ENCODE measurements at regions not wholly inside any gene's neighbourhood (a gene's known extent, or its start where the extent isn't known, plus 50 kb on each side); places are given as distances from the start of the nearest gene placed in this dataset.

DNA sequence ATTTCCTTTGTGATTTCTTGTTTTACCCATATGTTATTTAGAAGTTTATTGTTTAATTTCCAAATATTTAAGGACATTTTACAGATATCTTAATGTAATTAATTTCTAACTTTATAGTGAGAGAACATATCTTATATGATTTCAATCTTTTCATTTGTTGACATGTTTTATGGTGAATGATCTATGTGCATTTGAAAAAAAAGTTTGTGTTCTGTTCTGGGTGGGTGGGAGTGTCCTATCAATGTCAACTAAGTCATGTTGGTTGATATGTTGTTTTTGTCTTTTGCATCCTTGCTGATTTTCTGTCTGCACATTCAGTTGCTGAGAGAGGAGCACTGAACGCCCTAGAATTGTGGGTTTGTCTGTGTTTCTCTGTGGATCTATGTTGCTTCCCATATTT, 50.3 kb upstream of the CBFA2T3 start:
- H3K4me1 Mint-ChIP-seq = peaks cover 9 to 17% (median 14%) of the 10 kb centered on the region in 3 donors
- no peak overlapping the region for H3K4me3 Mint-ChIP-seq
- H3K27ac Mint-ChIP-seq = no peak overlapping the region
- peaks cover 2% of the 10 kb centered on the region for H3K36me3 Mint-ChIP-seq
- peaks cover 3 to 13% (median 10%) of the 10 kb centered on the region in 3 donors for H3K9me3 Mint-ChIP-seq
- peaks cover 1% of the 10 kb centered on the region for H3K27me3 Mint-ChIP-seq

DNA sequence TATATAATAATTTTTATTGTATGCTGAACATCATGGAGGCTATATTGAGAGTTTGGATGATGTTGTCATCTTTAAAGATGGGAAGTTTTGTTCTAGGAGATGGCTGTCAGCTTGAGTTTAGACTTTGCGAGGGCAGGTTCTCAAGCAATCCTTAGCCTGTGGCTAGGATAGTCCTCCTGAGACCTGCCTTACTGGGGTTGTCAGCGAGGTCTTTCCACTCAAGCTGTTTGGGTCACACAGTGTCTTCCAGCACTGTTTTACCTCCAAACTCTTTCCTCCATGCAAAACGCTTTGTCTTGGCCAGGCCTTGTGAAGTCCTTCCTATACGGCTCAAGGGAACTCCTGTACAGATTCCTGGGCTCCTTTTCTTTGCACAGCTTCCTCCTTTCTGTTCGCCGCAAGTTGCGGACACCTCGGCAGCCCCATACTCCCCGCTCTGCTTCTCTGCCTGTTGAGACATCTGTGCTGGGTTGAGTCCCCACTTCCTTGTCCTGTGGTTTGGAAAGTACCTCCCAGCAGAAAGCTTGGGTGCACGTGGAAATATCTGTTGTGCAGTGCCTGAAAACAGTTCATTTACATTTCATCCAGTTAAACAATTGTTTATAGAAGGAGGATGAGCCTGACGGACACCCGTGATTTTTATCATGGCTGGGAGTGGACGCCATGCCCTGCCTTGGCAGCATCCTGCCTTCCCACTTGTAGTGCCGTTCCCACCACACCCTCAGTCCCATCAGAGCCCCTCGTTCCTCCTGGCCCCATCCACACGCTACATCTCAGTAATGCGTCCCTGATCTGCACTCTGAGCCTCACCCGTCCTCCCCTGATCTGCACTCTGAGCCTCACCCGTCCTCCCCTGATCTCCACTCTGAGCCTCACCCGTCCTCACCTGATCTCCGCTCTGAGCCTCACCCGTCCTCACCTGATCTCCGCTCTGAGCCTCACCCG, 55.0 kb upstream of the CBFA2T3 start:
- H3K4me1 Mint-ChIP-seq = peaks cover 13 to 21% (median 16%) of the 10 kb centered on the region in 3 donors
- H3K9me3 Mint-ChIP-seq = peaks cover 0 to 3% (median 3%) of the 10 kb centered on the region in 3 donors
- H3K36me3 Mint-ChIP-seq = no peaks in the 10 kb centered on the region
- H3K27ac Mint-ChIP-seq = peak overlapping the region; percentile 15 to 97 (median 96)
- H3K27me3 Mint-ChIP-seq = peaks cover 2% of the 10 kb centered on the region
- H3K4me3 Mint-ChIP-seq = peak overlapping the region; percentile 1 to 86 (median 75)

DNA sequence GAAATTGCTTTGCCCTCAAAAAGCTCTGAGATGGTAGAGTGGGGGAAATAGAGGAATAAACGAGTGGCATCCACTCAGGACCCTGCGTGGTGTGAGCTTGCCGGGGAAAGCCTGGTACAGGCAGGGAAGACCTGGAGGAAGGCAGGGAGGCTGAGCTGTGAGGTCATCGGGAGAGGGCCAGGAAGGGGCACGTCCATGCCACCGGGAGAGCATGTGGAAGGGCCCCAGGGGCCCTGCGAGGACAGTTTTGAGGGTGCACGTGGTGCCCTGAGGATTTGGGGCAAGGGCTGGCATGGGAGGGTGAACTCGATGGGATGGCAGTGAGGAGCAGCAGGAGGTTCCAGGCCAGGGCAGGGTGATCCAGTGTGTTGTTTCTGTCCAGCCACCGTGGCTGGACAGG, 56.3 kb upstream of the CBFA2T3 start:
- Mint-ChIP-seq H3K9me3 (no peaks in the 10 kb centered on the region), H3K36me3 (no peaks in the 10 kb centered on the region), H3K27ac (no peak overlapping the region), H3K4me3 (peak overlapping the region in 2 of 4 donors; percentile 39 to 51), H3K4me1 (peaks cover 16 to 25% (median 18%) of the 10 kb centered on the region in 3 donors), H3K27me3 (peaks cover 9% of the 10 kb centered on the region)

DNA sequence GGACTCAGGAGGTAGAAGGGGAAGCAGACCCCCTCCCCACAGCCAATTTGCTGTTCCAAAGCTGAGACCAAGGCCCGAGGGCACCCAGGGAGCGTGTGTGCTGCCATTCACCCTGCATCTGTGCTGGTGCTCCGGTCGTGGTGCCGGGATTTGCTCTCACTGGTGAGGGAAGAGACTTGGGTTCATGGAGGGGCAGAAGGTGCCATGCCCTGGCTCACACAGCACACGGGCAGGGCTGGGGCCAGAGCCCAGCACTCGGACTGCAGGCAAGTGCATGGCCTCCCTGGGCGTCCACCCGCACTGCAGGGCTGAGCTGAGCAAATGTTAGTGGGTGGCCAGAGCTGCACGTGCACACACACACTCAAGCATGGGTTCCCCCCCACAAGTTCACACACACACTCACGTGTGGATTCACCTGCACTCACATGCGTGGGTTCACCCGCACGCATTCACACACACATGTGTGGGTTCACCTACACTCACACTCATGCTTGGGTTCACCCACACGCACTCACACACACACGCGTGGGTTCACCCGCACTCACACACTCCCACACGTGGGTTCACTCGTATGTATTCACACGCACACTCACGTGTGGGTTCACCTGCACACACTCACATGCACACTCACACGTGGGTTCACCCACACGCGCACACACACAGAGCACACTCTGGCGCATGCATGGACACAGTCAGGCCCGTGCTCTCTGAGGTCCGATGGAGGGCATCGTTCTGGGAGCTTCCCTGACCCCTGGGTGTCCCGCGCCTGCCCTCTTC, 57.0 kb upstream of the CBFA2T3 start:
- Mint-ChIP-seq H3K4me3 (no peak overlapping the region), H3K27ac (peak overlapping the region in 1 of 3 donors; percentile 31), H3K4me1 (peaks cover 18 to 27% (median 19%) of the 10 kb centered on the region in 3 donors), H3K9me3 (no peaks in the 10 kb centered on the region), H3K27me3 (peaks cover 12% of the 10 kb centered on the region), H3K36me3 (no peaks in the 10 kb centered on the region)

DNA sequence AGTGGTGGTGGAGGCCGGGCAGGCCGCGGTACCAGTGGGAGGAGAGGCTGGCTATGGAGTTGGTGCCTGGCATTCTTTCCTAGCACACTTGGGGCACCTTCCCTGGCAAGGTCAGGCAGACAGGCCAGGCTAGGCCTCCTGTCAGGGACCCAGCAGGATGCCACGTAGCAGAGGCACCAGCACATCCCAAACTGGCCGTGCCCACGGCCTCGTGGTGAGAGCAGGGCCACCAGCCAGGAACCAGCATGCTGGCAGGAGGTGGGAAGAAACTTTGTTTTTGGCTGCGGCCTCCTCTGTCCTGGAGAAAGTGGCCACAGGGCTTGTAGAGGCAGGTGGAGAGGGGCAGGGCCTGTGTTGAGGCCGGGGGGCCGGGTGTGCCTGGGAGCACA, 57.6 kb upstream of the CBFA2T3 start:
- no peaks in the 10 kb centered on the region for H3K36me3 Mint-ChIP-seq
- no peaks in the 10 kb centered on the region for H3K9me3 Mint-ChIP-seq
- H3K27ac Mint-ChIP-seq = no peak overlapping the region
- peaks cover 18 to 27% (median 19%) of the 10 kb centered on the region in 3 donors for H3K4me1 Mint-ChIP-seq
- H3K27me3 Mint-ChIP-seq = peaks cover 12% of the 10 kb centered on the region
- no peak overlapping the region for H3K4me3 Mint-ChIP-seq

DNA sequence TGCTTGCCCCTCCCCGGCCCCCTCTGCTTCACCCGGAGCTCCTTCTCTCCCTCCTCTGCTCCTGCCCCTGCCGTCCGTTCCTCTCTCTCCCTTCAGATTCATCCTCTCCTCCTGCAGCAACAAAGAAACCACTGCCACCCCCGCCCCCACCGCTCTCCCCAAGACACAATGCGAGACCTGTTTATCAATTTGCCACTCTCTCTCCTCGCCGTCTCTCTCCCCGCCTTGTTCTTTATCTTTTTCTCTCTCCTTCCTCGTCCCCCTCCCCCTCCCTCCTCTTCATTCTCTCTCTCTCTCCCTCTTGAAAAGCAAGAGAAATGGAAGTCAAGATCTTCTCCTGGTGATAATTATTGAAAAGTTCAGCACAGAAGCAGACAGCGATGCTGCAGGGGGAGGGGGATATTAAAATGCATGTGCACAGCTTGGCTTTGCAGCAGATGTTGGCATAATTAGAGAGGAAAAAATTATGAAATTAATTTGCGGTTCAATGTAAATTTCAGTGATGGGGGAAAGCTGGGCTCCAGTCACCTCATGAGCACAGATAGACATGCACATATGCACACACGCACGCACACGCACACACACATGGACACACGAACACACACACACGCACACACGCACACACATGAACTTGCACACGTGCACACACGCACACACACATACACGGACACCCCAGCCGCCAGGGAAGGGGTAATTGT, 58.1 kb upstream of the CBFA2T3 start:
- peaks cover 12% of the 10 kb centered on the region for H3K27me3 Mint-ChIP-seq
- no peak overlapping the region for H3K27ac Mint-ChIP-seq
- peaks cover 18 to 27% (median 19%) of the 10 kb centered on the region in 3 donors for H3K4me1 Mint-ChIP-seq
- H3K36me3 Mint-ChIP-seq = no peaks in the 10 kb centered on the region
- H3K9me3 Mint-ChIP-seq = no peaks in the 10 kb centered on the region
- H3K4me3 Mint-ChIP-seq = no peak overlapping the region

DNA sequence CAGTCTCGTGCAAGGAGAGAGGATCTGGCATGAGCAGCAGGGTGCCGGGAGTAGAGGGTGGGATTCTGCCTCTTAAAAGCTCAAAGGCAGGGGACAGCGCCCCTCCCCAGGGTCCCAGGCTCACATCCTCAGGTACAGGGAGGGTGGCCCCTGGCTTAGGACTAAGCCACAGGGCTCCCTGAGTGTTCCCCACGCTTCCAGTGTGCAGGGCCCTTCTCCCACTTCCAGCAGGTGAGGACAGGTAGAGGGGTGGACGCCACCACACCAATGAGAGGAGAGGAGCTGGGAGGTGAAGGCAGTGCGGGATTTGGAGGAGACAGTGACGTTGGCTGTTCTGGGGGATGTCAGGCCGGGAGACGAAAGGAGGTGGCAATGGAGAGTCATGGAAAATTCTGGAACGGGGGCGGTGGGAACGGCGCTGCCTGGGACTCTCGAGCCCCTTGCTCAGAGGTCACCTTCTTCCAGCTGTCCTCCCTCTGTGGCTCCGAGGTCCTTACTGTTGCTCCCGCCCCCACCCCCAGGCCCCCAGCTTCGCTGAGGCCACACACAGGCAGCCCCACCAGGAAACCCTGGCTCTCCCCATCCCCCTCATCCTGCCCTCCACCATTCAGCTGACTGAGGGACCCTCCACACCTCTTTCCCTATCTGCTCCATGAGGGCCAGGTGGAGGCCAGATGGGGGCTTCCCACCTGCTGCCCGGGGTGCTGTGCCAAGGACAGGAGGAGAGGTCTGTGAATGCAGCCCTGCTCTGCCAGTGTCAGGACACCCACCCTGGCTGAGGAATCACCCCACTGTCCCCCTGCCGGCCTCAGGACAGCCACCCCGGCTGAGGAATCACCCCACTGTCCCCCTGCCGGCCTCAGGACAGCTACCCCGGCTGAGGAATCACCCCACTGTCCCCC, 57.7 kb upstream of the ACSF3 start:
- Mint-ChIP-seq H3K27ac (no peak overlapping the region), H3K36me3 (no peaks in the 10 kb centered on the region), H3K4me1 (peaks cover 18 to 29% (median 20%) of the 10 kb centered on the region in 3 donors), H3K4me3 (no peak overlapping the region), H3K9me3 (no peaks in the 10 kb centered on the region), H3K27me3 (peaks cover 12% of the 10 kb centered on the region)

DNA sequence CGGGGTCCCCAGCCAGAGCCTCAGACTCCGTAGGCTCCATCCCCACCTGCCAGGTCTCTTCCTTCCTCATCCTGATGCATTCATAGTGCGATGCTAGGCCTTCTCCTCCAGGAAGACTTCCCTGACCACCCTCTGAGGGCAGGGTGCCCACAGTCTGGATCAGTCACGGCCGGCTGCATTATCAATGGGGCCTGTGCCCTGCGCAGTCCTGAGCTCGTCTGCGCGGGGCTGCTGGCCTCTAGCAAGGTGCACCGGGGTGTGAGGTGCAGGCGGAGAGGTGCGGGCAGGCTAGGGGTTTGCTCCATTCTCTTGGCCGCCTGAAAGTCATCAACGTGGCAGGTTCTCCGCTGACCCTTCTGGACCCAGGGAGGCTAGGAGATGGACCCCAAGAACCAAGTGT, 56.9 kb upstream of the ACSF3 start:
- no peaks in the 10 kb centered on the region for H3K36me3 Mint-ChIP-seq
- peak overlapping the region in 1 of 3 donors; percentile 79 for H3K27ac Mint-ChIP-seq
- peaks cover 14 to 24% (median 16%) of the 10 kb centered on the region in 3 donors for H3K4me1 Mint-ChIP-seq
- H3K4me3 Mint-ChIP-seq = no peak overlapping the region
- H3K27me3 Mint-ChIP-seq = peaks cover 12% of the 10 kb centered on the region
- H3K9me3 Mint-ChIP-seq = no peaks in the 10 kb centered on the region

DNA sequence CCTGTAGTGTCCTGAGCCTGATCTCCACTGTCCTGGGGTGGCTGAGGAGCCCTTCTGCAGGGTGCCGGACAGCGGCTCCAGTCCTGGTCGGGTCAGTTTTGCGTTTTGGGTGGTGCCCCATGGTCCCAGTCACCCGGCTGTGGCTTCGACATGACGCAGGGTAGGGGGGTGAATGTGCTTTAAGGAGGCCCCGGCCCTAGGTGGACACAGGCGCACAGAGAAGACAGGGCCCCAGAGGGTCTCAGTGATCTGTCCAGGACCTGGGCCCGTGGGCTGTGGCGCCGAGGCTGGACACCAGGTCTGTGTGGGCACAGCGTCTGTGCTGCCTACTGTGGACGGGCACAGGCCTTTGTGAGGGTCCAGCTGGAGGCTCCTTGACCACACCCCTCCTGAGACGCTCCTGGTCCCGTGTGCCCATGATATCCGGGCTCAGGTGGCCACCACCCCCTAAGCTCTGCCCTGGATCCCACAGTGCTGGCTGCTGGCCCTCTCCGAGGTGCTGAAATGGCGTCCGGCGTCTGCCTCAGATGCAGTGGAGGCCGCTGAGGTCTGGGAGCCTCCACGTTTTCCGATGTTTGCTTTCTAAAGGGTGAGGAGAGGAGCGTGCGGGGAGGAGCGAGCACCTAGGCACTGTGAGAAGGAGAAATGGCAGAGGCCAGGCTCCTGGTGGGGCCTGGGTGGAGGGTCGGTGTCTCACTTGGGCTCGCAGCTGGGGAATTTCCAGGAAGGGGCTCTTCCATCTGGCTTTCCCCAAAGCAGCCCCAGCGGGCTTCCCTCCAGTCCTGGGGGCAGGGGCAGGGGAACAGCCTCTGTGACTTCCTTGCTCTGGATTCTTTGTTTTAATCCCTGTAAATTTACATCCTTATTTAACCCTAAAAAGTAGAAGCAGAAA, 56.1 kb upstream of the ACSF3 start:
- Mint-ChIP-seq H3K36me3 (no peaks in the 10 kb centered on the region), H3K4me1 (peaks cover 7 to 16% (median 9%) of the 10 kb centered on the region in 3 donors), H3K9me3 (no peaks in the 10 kb centered on the region), H3K4me3 (peak overlapping the region in 3 of 4 donors; percentile 35 to 69 (median 61)), H3K27ac (peak overlapping the region in 1 of 3 donors; percentile 79), H3K27me3 (peaks cover 12% of the 10 kb centered on the region)

DNA sequence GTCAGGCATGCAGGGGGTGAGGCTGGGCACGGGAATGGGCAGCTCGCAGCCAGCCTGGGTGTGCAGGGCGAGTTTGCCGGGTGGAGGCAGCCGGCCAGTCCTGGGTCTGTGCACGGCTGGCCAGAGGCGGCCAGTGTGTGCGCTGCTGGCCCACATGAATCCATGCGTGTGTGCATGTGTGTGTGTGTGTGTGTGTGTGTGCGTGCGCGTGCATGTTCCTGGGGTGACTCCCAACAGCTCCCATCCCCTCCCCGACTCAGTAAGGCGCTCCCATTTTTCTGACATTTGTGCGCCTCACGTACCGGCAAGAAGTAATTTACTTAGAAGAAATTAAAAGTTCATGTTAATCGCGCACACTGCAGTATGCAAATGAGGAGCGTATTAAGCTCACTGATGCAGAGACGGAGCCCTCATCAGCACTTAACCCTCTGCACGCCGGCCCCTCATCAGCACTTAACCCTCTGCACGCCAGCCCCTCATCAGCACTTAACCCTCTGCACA, 55.4 kb upstream of the ACSF3 start:
- H3K4me1 Mint-ChIP-seq = peaks cover 5 to 13% (median 7%) of the 10 kb centered on the region in 3 donors
- peak overlapping the region in 1 of 3 donors; percentile 79 for H3K27ac Mint-ChIP-seq
- H3K4me3 Mint-ChIP-seq = peak overlapping the region in 2 of 4 donors; percentile 61 to 87
- no peaks in the 10 kb centered on the region for H3K9me3 Mint-ChIP-seq
- H3K27me3 Mint-ChIP-seq = peaks cover 12% of the 10 kb centered on the region
- no peaks in the 10 kb centered on the region for H3K36me3 Mint-ChIP-seq

DNA sequence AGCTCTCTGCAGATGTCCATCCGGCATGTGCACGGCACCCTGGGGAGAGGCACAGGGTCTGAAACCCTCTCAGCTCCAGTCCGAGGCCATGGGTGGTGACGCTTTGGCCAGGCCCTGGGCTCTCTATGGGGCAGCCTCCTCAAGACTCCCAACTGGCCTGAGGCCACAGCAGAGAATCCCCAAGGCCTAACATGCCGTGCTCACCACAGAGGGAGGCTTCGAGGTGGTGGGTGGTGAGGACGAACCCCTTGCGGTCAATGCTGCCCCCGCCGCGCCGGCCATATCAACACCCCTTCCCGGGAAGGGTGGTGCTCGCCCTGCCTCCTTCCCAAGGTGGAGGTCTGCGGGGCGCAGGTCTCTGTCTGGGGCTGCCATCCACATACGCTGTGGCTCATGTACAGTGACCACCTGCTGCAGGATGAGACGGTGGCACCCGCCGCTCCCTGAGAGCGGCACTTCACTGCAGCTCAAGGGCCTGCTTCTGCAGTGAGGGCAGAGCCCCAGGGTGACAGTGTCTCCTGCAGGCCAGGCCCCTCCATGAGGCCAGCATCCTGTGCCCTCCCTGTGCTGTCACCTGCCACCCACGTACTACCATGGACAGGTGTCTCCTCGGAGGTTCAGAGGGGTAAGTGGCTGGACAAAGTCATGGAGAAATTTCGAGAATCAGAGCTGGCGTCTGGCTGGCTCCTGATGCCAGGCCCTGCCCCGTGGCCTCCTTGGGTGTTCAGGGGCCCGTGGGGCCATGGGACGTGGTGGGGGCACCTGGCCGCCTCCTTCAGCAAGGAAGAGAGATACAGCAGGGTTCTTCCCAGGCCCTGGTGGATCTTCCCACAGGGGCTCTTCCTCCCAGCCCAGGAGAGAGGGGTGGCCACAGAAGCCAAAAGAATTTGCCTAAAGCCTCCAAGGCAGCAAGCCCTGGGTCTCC, 54.6 kb upstream of the ACSF3 start:
- no peaks in the 10 kb centered on the region for H3K9me3 Mint-ChIP-seq
- H3K4me1 Mint-ChIP-seq = peaks cover 5 to 12% (median 7%) of the 10 kb centered on the region in 3 donors
- no peaks in the 10 kb centered on the region for H3K36me3 Mint-ChIP-seq
- H3K27ac Mint-ChIP-seq = no peak overlapping the region
- peaks cover 12% of the 10 kb centered on the region for H3K27me3 Mint-ChIP-seq
- H3K4me3 Mint-ChIP-seq = peak overlapping the region in 1 of 4 donors; percentile 87

DNA sequence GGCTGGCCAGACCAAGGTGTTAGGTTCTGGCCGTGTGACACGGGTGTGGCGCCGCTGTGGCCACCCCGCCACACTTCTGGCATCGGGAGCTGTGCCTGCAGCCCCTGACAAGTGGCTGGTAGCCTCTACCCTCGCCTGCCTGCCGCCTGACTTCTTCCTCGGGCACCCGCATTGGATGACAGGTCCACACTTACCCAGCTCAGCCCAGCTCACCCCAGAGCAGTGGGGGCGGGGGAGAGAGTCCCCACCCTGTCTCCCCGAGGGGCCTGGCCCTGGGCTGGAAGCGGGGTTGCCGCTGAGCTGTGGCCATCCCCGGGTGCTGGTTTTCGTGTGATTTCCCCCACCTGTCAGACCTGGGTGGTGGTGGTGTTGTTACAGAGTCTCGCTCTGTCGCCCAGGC, 53.9 kb upstream of the ACSF3 start:
- H3K36me3 Mint-ChIP-seq = no peaks in the 10 kb centered on the region
- peak overlapping the region; percentile 1 to 81 (median 32) for H3K4me3 Mint-ChIP-seq
- peaks cover 5 to 12% (median 7%) of the 10 kb centered on the region in 3 donors for H3K4me1 Mint-ChIP-seq
- peak overlapping the region in 2 of 3 donors; percentile 85 to 90 for H3K27ac Mint-ChIP-seq
- H3K27me3 Mint-ChIP-seq = peaks cover 12% of the 10 kb centered on the region
- no peaks in the 10 kb centered on the region for H3K9me3 Mint-ChIP-seq
